ENCODE measurements at regions not wholly inside any gene's neighbourhood (a gene's known extent, or its start where the extent isn't known, plus 50 kb on each side); places are given as distances from the start of the nearest gene placed in this dataset.

DNA sequence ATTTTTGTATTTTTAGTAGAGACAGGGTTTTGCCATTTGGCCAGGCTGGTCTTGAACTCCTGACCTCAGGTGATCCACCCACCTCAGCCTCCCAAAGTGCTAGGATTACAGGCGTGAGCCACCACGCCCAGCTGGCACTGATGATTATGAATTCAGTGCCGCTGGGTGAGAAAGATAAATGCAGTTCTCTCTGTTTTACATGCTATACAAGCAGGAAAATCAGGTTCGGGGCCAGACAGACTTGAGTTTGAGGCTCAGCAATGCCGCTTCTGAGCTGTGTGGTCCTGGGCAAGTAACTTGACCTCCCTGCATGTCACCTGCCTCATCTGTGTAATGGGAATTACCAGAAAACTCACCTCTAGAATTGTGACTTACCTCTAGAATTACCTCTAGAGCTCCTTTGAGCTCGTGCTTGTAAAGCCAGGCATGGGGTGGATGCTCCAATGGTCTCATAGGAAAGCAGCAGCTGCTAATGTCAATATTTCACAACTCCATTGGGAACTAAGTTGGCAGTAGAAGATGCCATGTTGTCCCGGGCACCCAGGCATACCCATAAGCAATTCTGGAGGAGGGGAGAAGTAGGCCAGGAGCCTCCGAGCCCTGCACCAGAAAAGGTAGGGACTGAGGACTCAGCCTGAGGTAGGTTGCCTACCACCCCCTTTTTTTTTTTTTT, 119.8 kb upstream of the SLC25A33 start:
- no peak for DNase-seq (ENCODE audit: low read depth in 2 of 2)

GRCh38 chr1:9420835-9421532, 118.3 kb upstream of the SLC25A33 start:
- no peak for DNase-seq (ENCODE audit: low read depth in 2 of 2)

DNA sequence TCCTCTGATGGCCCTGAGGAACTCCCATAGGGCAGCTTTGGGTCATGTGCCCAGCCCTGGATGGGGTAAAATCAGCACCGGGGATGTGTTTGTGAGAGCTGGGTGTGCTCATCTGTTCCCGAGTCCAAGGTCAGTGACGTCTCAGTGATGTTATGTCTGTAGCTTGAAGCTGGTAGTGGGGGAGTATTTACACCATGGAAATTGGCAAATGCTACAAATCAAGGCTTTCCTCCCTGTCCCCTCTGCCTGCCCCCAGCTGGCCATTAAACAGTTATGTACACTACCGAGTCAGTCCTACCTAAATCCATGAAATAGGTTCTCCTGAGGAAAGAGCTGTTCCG, 117.8 kb upstream of the SLC25A33 start:
- no peak for DNase-seq (ENCODE audit: low read depth in 2 of 2)

DNA sequence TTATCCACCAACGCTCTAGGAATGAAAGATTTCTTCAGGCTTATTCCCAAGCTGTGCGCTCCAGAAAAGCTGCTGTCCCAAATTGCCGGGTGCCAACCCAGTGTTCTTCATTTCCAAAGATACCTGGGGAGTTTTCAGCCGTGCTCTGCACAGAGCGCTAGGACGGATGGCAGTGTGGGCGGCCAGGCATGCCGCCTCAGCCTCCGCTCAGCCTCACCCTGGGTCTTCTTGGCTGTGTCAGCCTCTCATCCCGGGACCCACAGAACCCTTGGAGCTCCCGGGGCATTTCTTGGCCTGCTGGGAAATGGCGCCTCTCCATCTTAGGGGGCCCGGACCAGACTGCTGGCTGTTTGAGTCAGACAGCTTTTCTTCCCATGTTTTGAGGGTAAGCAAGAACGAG, 116.9 kb upstream of the SLC25A33 start:
- DNase-seq (ENCODE audit: low read depth in 2 of 2) = no peak

GRCh38 chr1:9422911-9423505, 116.3 kb upstream of the SLC25A33 start:
- DNase-seq (ENCODE audit: low read depth in 2 of 2) = no peak

DNA sequence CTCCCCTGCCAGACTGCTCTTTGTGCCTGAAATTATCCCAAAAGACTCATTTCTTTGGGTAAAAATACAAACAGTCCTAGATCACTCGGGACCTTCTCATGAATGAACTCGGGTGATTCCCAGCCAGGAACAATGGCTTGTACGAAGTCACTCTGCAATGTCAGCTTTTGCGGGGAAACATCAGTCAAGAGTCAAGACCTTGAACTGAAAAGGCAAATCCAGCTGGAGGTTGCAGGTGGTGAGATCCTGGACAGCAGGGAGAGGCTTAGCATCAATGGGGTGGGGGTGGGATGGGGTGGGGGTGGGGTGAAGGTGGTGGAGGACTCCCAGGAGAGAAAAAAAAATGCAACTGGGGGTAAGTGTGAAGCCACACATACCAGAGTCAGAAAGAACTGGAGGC, 115.0 kb upstream of the SLC25A33 start:
- no peak for DNase-seq (ENCODE audit: low read depth in 2 of 2)

DNA sequence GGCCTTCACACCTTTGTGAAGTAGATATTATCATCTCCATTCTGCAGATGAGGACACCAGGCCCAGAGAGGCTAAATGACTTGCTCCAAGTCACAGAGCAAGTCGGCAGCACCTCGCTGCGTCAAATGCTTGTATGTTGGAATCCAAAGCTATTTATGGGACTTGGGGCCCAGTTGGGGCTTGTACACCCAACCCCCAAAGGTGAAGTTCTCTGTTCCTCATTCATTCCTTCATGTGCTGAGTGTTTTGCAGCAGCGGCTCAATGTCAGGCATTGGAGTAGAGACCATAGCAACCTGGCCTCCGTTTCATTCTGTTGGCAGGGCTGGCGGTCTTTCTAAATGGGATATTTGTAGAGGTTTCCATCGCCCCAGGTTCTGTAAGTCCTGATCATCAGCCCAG, 113.4 kb upstream of the SLC25A33 start:
- DNase-seq (ENCODE audit: low read depth in 2 of 2) = no peak

- peak; percentile 45 to 63 for DNase-seq (ENCODE audit: low read depth in 2 of 2)
Measured at GRCh38 chr1:9426291-9426711, 113.0 kb upstream of the SLC25A33 start.

GRCh38 chr1:9427388-9427787, 111.9 kb upstream of the SLC25A33 start:
- no peak for DNase-seq (ENCODE audit: low read depth in 2 of 2)

GRCh38 chr1:9428601-9429341, 110.5 kb upstream of the SLC25A33 start:
- peak; percentile 98 to 99 for DNase-seq (ENCODE audit: low read depth in 2 of 2)

DNA sequence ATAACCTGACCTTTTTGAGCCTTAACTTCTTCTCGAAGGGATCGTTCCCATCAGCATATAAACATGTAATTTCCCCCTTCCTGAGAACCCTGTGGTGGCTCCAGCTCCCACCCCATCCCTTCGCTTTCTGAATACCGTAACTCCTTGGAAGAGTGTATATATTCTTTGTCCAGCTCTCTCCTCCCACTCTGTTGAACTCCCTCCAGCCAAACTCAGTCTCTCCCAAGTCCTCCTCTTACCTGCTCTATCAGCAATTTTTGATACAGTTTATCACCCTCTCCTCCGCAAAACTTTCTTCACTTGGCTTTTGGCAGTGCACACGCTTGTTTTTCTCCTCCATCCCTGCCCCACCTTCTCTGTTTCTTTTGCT, 109.9 kb upstream of the SLC25A33 start:
- no peak for DNase-seq (ENCODE audit: low read depth in 2 of 2)

- no peak for DNase-seq (ENCODE audit: low read depth in 2 of 2)
Measured at GRCh38 chr1:9434247-9435152, 104.8 kb upstream of the SLC25A33 start.

DNA sequence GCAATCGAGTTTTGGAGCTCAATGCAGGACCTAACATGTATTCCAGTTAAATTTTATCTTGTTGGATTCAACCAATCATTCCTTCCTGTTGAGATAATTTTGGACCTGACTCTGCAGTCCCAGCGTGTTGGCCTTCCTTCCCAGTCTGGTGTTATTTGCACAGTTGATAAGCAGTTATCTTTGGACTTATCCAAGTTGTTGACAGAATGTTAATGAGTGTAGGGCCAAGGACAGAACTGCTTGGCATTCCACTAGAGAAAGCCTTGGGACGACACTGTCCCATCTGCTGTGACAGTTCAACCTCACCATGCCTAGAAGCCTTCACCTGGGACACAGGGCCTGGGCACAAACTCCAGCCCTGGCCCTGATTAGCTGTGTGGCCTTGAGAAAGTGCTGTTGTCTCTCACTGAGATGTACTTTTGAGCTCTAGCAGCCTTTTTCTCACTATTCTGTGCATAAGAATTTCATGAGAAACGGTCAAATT, 104.1 kb upstream of the SLC25A33 start:
- DNase-seq (ENCODE audit: low read depth in 2 of 2) = no peak

GRCh38 chr1:9435854-9436640, 103.2 kb upstream of the SLC25A33 start:
- no peak for DNase-seq (ENCODE audit: low read depth in 2 of 2)

DNA sequence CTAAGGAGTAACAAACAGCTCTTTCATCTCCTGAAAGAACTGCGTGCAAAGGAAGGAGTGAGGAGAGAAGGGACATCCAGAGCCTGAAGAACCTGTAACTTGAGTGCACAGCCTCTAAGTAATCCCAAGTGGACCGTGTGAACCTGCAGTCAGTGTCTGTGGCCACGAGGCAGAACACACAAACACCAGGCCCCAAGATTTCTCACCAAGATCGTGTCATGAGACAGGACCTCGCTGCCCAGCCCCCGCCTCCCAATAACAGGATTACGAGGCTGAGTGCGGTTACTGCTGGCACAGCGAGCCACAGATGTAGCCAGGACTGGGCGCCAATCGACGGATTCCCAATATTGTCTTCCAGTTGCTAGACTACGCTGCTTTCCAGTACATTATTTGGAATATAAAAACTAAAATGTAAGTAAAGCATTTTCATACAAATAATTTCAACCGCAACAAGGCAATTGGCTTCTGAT, 101.3 kb upstream of the SLC25A33 start:
- DNase-seq (ENCODE audit: low read depth in 2 of 2) = no peak

GRCh38 chr1:9438431-9439073, 100.7 kb upstream of the SLC25A33 start:
- DNase-seq (ENCODE audit: low read depth in 2 of 2) = no peak

GRCh38 chr1:9439074-9439761, 100.0 kb upstream of the SLC25A33 start:
- no peak for DNase-seq (ENCODE audit: low read depth in 2 of 2)

GRCh38 chr1:9440261-9440660, 99.0 kb upstream of the SLC25A33 start:
- DNase-seq (ENCODE audit: low read depth in 2 of 2) = no peak

GRCh38 chr1:9440763-9441194, 98.5 kb upstream of the SLC25A33 start:
- DNase-seq (ENCODE audit: low read depth in 2 of 2) = no peak
